ENCODE measurements at regions not wholly inside any gene's neighbourhood (a gene's known extent, or its start where the extent isn't known, plus 50 kb on each side); places are given as distances from the start of the nearest gene placed in this dataset.

- FAIRE-seq: no peak
Measured at GRCh38 chr5:82349652-82350051, 71.5 kb upstream of the RPS23 start.

- no peak for FAIRE-seq
Measured at GRCh38 chr5:82348784-82349425, 70.8 kb upstream of the RPS23 start.

GRCh38 chr5:82347201-82347865 lies 69.2 kb upstream of the RPS23 start:
- FAIRE-seq: no peak

- FAIRE-seq: no peak
Measured at GRCh38 chr5:82346399-82347165, 68.4 kb upstream of the RPS23 start.

- no peak for FAIRE-seq
Measured at GRCh38 chr5:82345108-82345507, 67.0 kb upstream of the RPS23 start.

GRCh38 chr5:82341325-82341724 lies 63.2 kb upstream of the RPS23 start:
- FAIRE-seq: no peak

GRCh38 chr5:82340799-82341198 lies 62.6 kb upstream of the RPS23 start:
- no peak for FAIRE-seq

- no peak for FAIRE-seq
Measured at GRCh38 chr5:82339792-82340191, 61.6 kb upstream of the RPS23 start.

- FAIRE-seq: no peak
Measured at GRCh38 chr5:82338771-82339373, 60.7 kb upstream of the RPS23 start.

- FAIRE-seq: no peak
Measured at GRCh38 chr5:82336959-82337351, 58.8 kb upstream of the RPS23 start.

- no peak for FAIRE-seq
Measured at GRCh38 chr5:82336226-82336958, 58.2 kb upstream of the RPS23 start.

- FAIRE-seq: no peak
Measured at GRCh38 chr5:82335806-82336205, 57.7 kb upstream of the RPS23 start.

GRCh38 chr5:82334856-82335255 lies 56.7 kb upstream of the RPS23 start:
- FAIRE-seq: no peak

GRCh38 chr5:82334085-82334692 lies 56.0 kb upstream of the RPS23 start:
- no peak for FAIRE-seq

GRCh38 chr5:82332886-82333615 lies 54.9 kb upstream of the RPS23 start:
- FAIRE-seq: no peak

- no peak for FAIRE-seq
Measured at GRCh38 chr5:82332064-82332855, 54.1 kb upstream of the RPS23 start.

GRCh38 chr5:82331557-82331956 lies 53.4 kb upstream of the RPS23 start:
- FAIRE-seq: no peak

- no peak for FAIRE-seq
Measured at GRCh38 chr5:82330530-82331270, 52.5 kb upstream of the RPS23 start.

- FAIRE-seq: no peak
Measured at GRCh38 chr5:82329393-82329792, 51.2 kb upstream of the RPS23 start.

Measured in islet of Langerhans (tissue), 1 donor.